ENCODE measurements at regions not wholly inside any gene's neighbourhood (a gene's known extent, or its start where the extent isn't known, plus 50 kb on each side); places are given as distances from the start of the nearest gene placed in this dataset.

GRCh38 chr1:82879701-82880305 is 1079.1 kb downstream of the ADGRL2 start:
- CTCF ChIA-PET = interaction anchor here (0.8 kb wide), 1 partner anchor 82 kb away, joined by 3 read pairs; no protein-coding TSS in a partner anchor
- no peak overlapping the region for H4K5ac ChIP-seq (ENCODE audit: low read depth, low read length)
- no peak overlapping the region for H3K4me2 ChIP-seq (ENCODE audit: low read depth, low read length)
- H2BK120ac ChIP-seq (ENCODE audit: low read depth, low read length) = no peak overlapping the region
- H2BK5ac ChIP-seq (ENCODE audit: low read depth, low read length, poor library complexity, severe bottlenecking) = no peak overlapping the region
- POLR2A ChIA-PET (ENCODE audit: unreplicated experiment) = interaction anchor here (0.7 kb wide), 1 partner anchor 200 kb away, joined by 4 read pairs; no protein-coding TSS in a partner anchor
- H3K4me3 ChIP-seq (ENCODE audit: insufficient read depth, low read depth, low read length) = no peak overlapping the region
- WGBS, 2 experiments (ENCODE audit: extremely low coverage in 2 of 2, insufficient read length in 1 of 2) = no CpG with 5 or more reads among the region's 4 CpGs
- DNase-seq = no peak
- no peak for ATAC-seq (ENCODE audit: low read depth)
- no peak overlapping the region for H2AK9ac ChIP-seq (replicated peaks; ENCODE audit: low read depth, low read length, poor library complexity)
- no peaks in the 10 kb centered on the region for H3K4me1 ChIP-seq (ENCODE audit: control insufficient read depth, insufficient read depth, low read length)
- in situ Hi-C loops (cut with MboI; ENCODE audit: low sequenced_read_pairs) = no loop called here
- H3K23ac ChIP-seq (ENCODE audit: low read depth, low read length) = no peak overlapping the region
- BruUV-seq (replicated peaks) = no TSS peak
- dilution Hi-C loops (cut with HindIII; ENCODE audit: low sequenced_read_pairs, unreplicated experiment) = no loop called here
- no peak overlapping the region for H3K18ac ChIP-seq (ENCODE audit: low read depth, low read length)
- H2BK15ac ChIP-seq (ENCODE audit: low read depth, low read length) = no peak overlapping the region
- no peaks in the 10 kb centered on the region for H3K36me3 ChIP-seq (ENCODE audit: control insufficient read depth, insufficient read depth, low read length)
- H3K9me1 ChIP-seq (ENCODE audit: insufficient read depth, low read length) = no peaks in the 10 kb centered on the region
- H2BK20ac ChIP-seq (ENCODE audit: low read depth, low read length) = no peak overlapping the region
- no peak overlapping the region for H3K27ac ChIP-seq (ENCODE audit: insufficient read depth, low read length)
- no peak overlapping the region for H2AK5ac ChIP-seq (ENCODE audit: low read depth, low read length)
- H3K79me1 ChIP-seq (ENCODE audit: low read depth in 1 of 2, low read length in 2 of 2) = no peaks in the 10 kb centered on the region
- no peak overlapping the region for H4K91ac ChIP-seq (ENCODE audit: insufficient read depth, low read depth, low read length)
- TF ChIP-seq RAD21 (IDR thresholded peaks at IDR 0.05; ENCODE audit: low read length) (no peak), CEBPB (IDR thresholded peaks at IDR 0.05; ENCODE audit: low read depth, low read length) (no peak), FOS (IDR thresholded peaks at IDR 0.05; ENCODE audit: low read depth, low read length) (no peak), RCOR1 (IDR thresholded peaks at IDR 0.05; ENCODE audit: insufficient replicate concordance, low read length) (no peak), SMC3 (IDR thresholded peaks at IDR 0.05; ENCODE audit: low read depth, low read length) (no peak), ELK1 (IDR thresholded peaks at IDR 0.05; ENCODE audit: borderline replicate concordance, low read depth, low read length) (no peak), MXI1 (IDR thresholded peaks at IDR 0.05; ENCODE audit: borderline replicate concordance, low read depth, low read length) (no peak), MAZ (IDR thresholded peaks at IDR 0.05; ENCODE audit: borderline replicate concordance, low read depth, low read length) (no peak), RFX5 (IDR thresholded peaks at IDR 0.05; ENCODE audit: low read depth, low read length) (no peak), POLR2A (IDR thresholded peaks at IDR 0.05; ENCODE audit: low read depth, low read length) (no peak), NFE2L2 (IDR thresholded peaks at IDR 0.05; ENCODE audit: low read depth, low read length) (no peak)
- H3K27me3 ChIP-seq (ENCODE audit: control insufficient read depth, insufficient read depth, low read length) = no peaks in the 10 kb centered on the region
- no peak overlapping the region for H3K56ac ChIP-seq (ENCODE audit: extremely low read depth, insufficient read depth, low read length)
- H3K9me3 ChIP-seq (ENCODE audit: control insufficient read depth, insufficient read depth, low read length) = no peaks in the 10 kb centered on the region
- H4K8ac ChIP-seq (ENCODE audit: low read depth in 2 of 2, low read length in 2 of 2) = no peak overlapping the region
- H3K9ac ChIP-seq (ENCODE audit: low read depth, low read length) = no peak overlapping the region
- no peak overlapping the region for H2AFZ ChIP-seq (replicated peaks; ENCODE audit: low read length, poor library complexity)
- intact Hi-C loops (cut with micrococcal nuclease) = no loop called here
- no peaks in the 10 kb centered on the region for H4K20me1 ChIP-seq (ENCODE audit: insufficient read depth, low read length)
- H3K14ac ChIP-seq (replicated peaks; ENCODE audit: low read depth, low read length) = no peak overlapping the region
- no peak overlapping the region for H3K4ac ChIP-seq (ENCODE audit: low read depth, low read length)
